ENCODE measurements at regions not wholly inside any gene's neighbourhood (a gene's known extent, or its start where the extent isn't known, plus 50 kb on each side); places are given as distances from the start of the nearest gene placed in this dataset.

- H3K36me3 Mint-ChIP-seq (ENCODE audit: low read depth), result no peaks in the 10 kb centered on the region
- no peak for TF ChIP-seq CTCF (IDR thresholded peaks at IDR 0.05)
- H3K27ac Mint-ChIP-seq, result no peak overlapping the region
- intact Hi-C loops (cut with micrococcal nuclease), result no loop called here
- CTCF ChIA-PET, result no interaction called here
- no peaks in the 10 kb centered on the region for H3K4me1 Mint-ChIP-seq
- H3K4me3 Mint-ChIP-seq, result no peak overlapping the region
- H3K27me3 Mint-ChIP-seq, result no peaks in the 10 kb centered on the region
- peaks cover 7% of the 10 kb centered on the region for H3K9me3 Mint-ChIP-seq
- POLR2A ChIA-PET, result no interaction called here
- DNase-seq, result no peak
- ATAC-seq (ENCODE audit: low read depth), result no peak
These were observed 568.3 kb upstream of the ADAMTS5 start for GRCh38 chr21:27535188-27535587.

- Mint-ChIP-seq H3K27me3 (no peaks in the 10 kb centered on the region), H3K27ac (no peak overlapping the region), H3K4me3 (no peak overlapping the region), H3K36me3 (ENCODE audit: low read depth) (no peaks in the 10 kb centered on the region), H3K4me1 (no peaks in the 10 kb centered on the region), H3K9me3 (peaks cover 7% of the 10 kb centered on the region)
- DNase-seq (no peak), ATAC-seq (ENCODE audit: low read depth) (no peak)
- intact Hi-C loops (cut with micrococcal nuclease), result no loop called here
- ChIA-PET POLR2A (no interaction called here), CTCF (no interaction called here)
- TF ChIP-seq CTCF (IDR thresholded peaks at IDR 0.05), result no peak
These were observed 567.3 kb upstream of the ADAMTS5 start for GRCh38 chr21:27534206-27534605.

- no peaks in the 10 kb centered on the region for H3K27me3 Mint-ChIP-seq
- H3K27ac Mint-ChIP-seq, result no peak overlapping the region
- POLR2A ChIA-PET, result no interaction called here
- no peaks in the 10 kb centered on the region for H3K4me1 Mint-ChIP-seq
- no peaks in the 10 kb centered on the region for H3K36me3 Mint-ChIP-seq (ENCODE audit: low read depth)
- CTCF ChIA-PET, result no interaction called here
- intact Hi-C loops (cut with micrococcal nuclease), result no loop called here
- DNase-seq (no peak), ATAC-seq (ENCODE audit: low read depth) (no peak)
- H3K4me3 Mint-ChIP-seq, result no peak overlapping the region
- H3K9me3 Mint-ChIP-seq, result peaks cover 3% of the 10 kb centered on the region
- no peak for TF ChIP-seq CTCF (IDR thresholded peaks at IDR 0.05)
These were observed 565.2 kb upstream of the ADAMTS5 start for GRCh38 chr21:27532076-27532475.

- Mint-ChIP-seq H3K4me1 (no peaks in the 10 kb centered on the region), H3K4me3 (no peak overlapping the region), H3K36me3 (ENCODE audit: low read depth) (no peaks in the 10 kb centered on the region), H3K27ac (no peak overlapping the region), H3K27me3 (no peaks in the 10 kb centered on the region), H3K9me3 (peaks cover 10% of the 10 kb centered on the region)
- ATAC-seq (ENCODE audit: low read depth) (no peak), DNase-seq (no peak)
- ChIA-PET CTCF (no interaction called here), POLR2A (no interaction called here)
- no peak for TF ChIP-seq CTCF (IDR thresholded peaks at IDR 0.05)
- intact Hi-C loops (cut with micrococcal nuclease), result no loop called here
These were observed 561.8 kb upstream of the ADAMTS5 start for GRCh38 chr21:27528697-27529096.

GRCh38 chr21:27526451-27526850, 559.6 kb upstream of the ADAMTS5 start:
- H3K9me3 Mint-ChIP-seq, result peaks cover 13% of the 10 kb centered on the region
- no peaks in the 10 kb centered on the region for H3K27me3 Mint-ChIP-seq
- H3K36me3 Mint-ChIP-seq (ENCODE audit: low read depth), result no peaks in the 10 kb centered on the region
- ChIA-PET POLR2A (no interaction called here), CTCF (no interaction called here)
- no peak for DNase-seq
- no peaks in the 10 kb centered on the region for H3K4me1 Mint-ChIP-seq
- no peak for ATAC-seq (ENCODE audit: low read depth)
- no peak overlapping the region for H3K4me3 Mint-ChIP-seq
- H3K27ac Mint-ChIP-seq, result no peak overlapping the region
- intact Hi-C loops (cut with micrococcal nuclease), result no loop called here
- no peak for TF ChIP-seq CTCF (IDR thresholded peaks at IDR 0.05)

Data from activated B cell treated with CpG ODN at 0.5 μM for 24 hours (primary cell).